Breast epithelium (tissue), 3 donors: ENCODE measurements at regions not wholly inside any gene's neighbourhood (a gene's known extent, or its start where the extent isn't known, plus 50 kb on each side); places are given as distances from the start of the nearest gene placed in this dataset.
"Not testable (repeated sequence)": the region's sequence is repeated elsewhere in the genome, so short reads cannot be mapped to it uniquely, and the experiment has no call there.

Source experiments
- POLR2A ChIP-seq: fragments of 450-650 bp; IDR thresholded peaks from one replicate; pipeline ENCODE4 v1.6.1; 2016; ENCODE audit warnings: antibody characterized with exemption, mild to moderate bottlenecking, moderate library complexity
- POLR2AphosphoS5 ChIP-seq, 3 donors: sonication (generic); formaldehyde crosslinking; IDR thresholded peaks; one replicate each; pipeline ENCODE4 v1.6.1; 2017; ENCODE audit warnings: antibody characterized with exemption in 3 of 3
- TF ChIP-seq, protein P1 (sequence below), 3 donors: fragments of 450-650 bp; IDR thresholded peaks; one replicate each; pipeline ENCODE4 v1.5.1; 2016 to 2017; ENCODE audit warnings: antibody characterized with exemption in 3 of 3, mild to moderate bottlenecking in 3 of 3, moderate library complexity in 3 of 3

DNA sequence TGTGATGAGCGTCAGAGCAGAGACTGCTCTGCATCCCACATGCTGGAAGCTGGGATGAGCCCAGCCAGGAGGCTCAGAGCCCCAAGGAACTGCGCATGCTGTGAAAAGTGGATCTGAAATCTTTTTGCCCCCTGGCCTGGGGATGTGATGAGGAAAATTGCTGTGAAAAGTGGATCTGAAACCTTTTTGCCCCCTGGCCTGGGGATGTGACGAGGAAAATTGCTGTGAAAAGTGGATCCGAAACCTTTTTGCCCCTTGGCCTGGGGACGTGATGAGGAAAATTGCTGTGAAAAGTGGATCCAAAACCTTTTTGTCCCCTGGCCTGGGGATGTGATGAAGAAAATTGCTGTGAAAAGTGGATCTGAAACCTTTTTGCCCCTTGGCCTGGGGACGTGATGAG lies 187.9 kb downstream of the BANP start:
- not testable (repeated sequence) for TF ChIP-seq POLR2AphosphoS5 (IDR thresholded peaks at IDR 0.05); POLR2A
- TF ChIP-seq, protein P1, sequence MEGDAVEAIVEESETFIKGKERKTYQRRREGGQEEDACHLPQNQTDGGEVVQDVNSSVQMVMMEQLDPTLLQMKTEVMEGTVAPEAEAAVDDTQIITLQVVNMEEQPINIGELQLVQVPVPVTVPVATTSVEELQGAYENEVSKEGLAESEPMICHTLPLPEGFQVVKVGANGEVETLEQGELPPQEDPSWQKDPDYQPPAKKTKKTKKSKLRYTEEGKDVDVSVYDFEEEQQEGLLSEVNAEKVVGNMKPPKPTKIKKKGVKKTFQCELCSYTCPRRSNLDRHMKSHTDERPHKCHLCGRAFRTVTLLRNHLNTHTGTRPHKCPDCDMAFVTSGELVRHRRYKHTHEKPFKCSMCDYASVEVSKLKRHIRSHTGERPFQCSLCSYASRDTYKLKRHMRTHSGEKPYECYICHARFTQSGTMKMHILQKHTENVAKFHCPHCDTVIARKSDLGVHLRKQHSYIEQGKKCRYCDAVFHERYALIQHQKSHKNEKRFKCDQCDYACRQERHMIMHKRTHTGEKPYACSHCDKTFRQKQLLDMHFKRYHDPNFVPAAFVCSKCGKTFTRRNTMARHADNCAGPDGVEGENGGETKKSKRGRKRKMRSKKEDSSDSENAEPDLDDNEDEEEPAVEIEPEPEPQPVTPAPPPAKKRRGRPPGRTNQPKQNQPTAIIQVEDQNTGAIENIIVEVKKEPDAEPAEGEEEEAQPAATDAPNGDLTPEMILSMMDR (IDR thresholded peaks at IDR 0.05): not testable (repeated sequence)
